Colonic mucosa (tissue), 4 donors: ENCODE measurements at regions not wholly inside any gene's neighbourhood (a gene's known extent, or its start where the extent isn't known, plus 50 kb on each side); places are given as distances from the start of the nearest gene placed in this dataset.

Experiments
- DNase-seq: peaks from one replicate; pipeline ENCODE4 v3.0.0-alpha.2; 2020
- H3K27ac ChIP-seq: fragments of 200-600 bp; one replicate; pipeline ENCODE4 v1.8.0; 2021
- H3K27me3 ChIP-seq: fragments of 200-600 bp; one replicate; pipeline ENCODE4 v1.8.0; 2021
- H3K36me3 ChIP-seq: fragments of 200-600 bp; one replicate; pipeline ENCODE4 v1.8.0; 2021
- H3K4me1 ChIP-seq: fragments of 200-600 bp; one replicate; pipeline ENCODE4 v1.8.0; 2021; ENCODE audit warnings: mild to moderate bottlenecking
- H3K4me3 ChIP-seq: fragments of 200-600 bp; one replicate; pipeline ENCODE4 v1.8.0; 2021
- H3K9ac ChIP-seq, 2 donors: one replicate each; pipeline ENCODE4 v1.7.0; 2013; ENCODE audit warnings: control low read depth in 2 of 2, low read depth in 2 of 2, low read length in 2 of 2
- H3K9me3 ChIP-seq: fragments of 200-600 bp; one replicate; pipeline ENCODE4 v1.8.0; 2021
- intact Hi-C: fragments of 100-400 bp; cut with DNase I; formaldehyde crosslinking; loops from one replicate; pipeline ENCODE4 v1.14.1; 2022
- TF ChIP-seq, protein P1 (sequence below): fragments of 200-600 bp; IDR thresholded peaks from one replicate; pipeline ENCODE4 v1.8.0; 2022; ENCODE audit warnings: antibody characterized with exemption, mild to moderate bottlenecking
- donor health status: healthy.
- donor health status: DM: no; HTN: no; CAD: no.
- donor health status: DM: no; HTN: no; CAD: no.

DNA sequence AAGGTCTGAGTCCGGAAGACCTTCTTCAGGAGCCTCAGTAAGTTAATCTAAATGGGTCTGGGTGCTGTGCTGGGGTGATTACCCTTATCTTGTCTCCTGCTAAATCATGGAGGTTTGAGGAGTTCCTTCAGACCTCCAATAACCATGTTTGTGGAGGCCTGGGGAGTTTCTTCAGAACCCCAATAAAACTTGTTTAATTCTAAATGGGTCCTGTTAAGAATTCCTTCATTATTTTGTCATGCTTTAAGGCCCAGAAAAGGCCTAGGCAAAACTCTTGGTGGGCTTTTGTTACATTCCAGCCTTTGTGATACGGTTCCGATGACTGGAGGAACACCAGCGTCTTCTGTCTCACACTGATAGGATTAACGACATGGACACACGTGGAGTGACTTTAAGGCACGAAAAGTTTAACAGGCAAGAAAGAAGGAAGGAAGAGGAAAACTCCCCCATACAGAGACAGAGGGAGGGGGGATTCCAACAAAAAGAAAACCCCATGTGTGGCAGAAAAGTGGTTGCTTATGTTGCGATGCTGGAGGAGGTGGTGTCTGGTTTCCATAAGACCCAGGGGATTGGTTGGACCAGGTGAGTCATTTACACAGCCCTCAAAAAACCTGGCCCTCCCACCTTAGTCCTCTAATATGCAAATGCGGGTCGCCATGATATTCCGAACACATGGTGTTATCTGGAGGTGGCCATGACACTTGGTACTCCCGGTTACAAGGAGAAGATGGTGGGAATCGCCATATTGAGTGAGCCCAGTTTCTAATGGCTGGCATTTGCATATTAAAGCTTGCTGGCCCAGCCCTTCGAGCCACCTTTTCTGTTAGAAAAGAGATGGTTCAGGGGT lies 72.6 kb upstream of the MFGE8 start:
- no peaks in the 10 kb centered on the region for H3K9me3 ChIP-seq
- no peak overlapping the region for H3K4me3 ChIP-seq
- no peak for DNase-seq
- H3K27ac ChIP-seq: no peak overlapping the region
- no peaks in the 10 kb centered on the region for H3K36me3 ChIP-seq
- TF ChIP-seq, protein P1, sequence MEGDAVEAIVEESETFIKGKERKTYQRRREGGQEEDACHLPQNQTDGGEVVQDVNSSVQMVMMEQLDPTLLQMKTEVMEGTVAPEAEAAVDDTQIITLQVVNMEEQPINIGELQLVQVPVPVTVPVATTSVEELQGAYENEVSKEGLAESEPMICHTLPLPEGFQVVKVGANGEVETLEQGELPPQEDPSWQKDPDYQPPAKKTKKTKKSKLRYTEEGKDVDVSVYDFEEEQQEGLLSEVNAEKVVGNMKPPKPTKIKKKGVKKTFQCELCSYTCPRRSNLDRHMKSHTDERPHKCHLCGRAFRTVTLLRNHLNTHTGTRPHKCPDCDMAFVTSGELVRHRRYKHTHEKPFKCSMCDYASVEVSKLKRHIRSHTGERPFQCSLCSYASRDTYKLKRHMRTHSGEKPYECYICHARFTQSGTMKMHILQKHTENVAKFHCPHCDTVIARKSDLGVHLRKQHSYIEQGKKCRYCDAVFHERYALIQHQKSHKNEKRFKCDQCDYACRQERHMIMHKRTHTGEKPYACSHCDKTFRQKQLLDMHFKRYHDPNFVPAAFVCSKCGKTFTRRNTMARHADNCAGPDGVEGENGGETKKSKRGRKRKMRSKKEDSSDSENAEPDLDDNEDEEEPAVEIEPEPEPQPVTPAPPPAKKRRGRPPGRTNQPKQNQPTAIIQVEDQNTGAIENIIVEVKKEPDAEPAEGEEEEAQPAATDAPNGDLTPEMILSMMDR: no peak
- H3K9ac ChIP-seq: no peak overlapping the region
- intact Hi-C loops: no loop called here
- no peaks in the 10 kb centered on the region for H3K4me1 ChIP-seq
- no peaks in the 10 kb centered on the region for H3K27me3 ChIP-seq

DNA sequence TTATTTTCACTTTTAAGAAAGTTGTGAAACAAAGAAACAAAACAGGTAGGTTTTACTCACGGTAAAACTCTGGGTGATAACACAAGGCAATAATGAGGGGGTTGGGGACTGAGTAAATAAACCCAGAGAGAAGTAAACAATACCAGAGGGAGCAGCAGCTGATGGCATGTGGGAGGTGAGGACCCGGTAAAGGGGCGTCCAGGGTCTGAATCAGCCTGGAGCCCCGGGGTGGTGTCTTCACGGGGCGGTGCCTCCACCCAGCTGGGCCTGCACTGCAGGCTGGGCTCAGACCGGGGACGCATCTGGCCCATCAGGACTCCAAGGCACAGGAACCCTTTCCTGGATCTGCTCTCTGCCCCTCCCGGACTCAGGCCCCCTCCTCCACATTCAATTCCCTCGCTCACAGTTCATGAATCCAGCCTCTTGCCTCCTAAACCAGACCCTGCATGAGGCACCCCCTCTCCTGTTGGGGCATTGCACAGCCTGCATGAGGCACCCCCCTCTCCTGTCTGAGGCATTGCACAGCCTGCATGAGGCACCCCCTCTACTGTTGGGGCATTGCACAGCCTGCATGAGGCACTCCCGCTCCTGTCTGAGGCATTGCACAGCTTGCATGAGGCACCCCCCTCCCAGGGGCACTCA lies 73.9 kb upstream of the MFGE8 start:
- TF ChIP-seq, protein P1: no peak
- no peaks in the 10 kb centered on the region for H3K27me3 ChIP-seq
- no peak overlapping the region for H3K4me3 ChIP-seq
- H3K4me1 ChIP-seq: no peaks in the 10 kb centered on the region
- DNase-seq: no peak
- H3K27ac ChIP-seq: no peak overlapping the region
- H3K36me3 ChIP-seq: no peaks in the 10 kb centered on the region
- H3K9ac ChIP-seq: no peak overlapping the region
- H3K9me3 ChIP-seq: no peaks in the 10 kb centered on the region
- intact Hi-C loops: no loop called here

DNA sequence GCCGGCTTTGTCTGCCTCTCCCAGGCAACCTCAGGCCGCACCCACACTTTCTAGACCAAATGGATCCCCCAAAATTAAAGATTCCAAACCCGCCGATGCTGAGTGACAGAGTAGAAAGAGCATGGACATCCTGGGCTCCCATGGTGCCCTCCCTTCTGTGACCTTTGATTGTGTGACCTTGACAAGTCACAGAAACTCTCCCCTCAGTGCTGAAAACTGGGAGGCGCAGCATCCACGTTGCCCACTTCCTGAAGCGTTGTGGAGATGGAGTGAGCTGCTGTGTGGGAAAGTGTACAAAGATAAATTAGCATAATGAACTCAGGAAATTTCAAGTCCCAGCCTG lies 74.4 kb upstream of the MFGE8 start:
- TF ChIP-seq, protein P1: no peak
- Histone ChIP-seq H3K27me3 (no peaks in the 10 kb centered on the region), H3K4me1 (no peaks in the 10 kb centered on the region), H3K9me3 (no peaks in the 10 kb centered on the region), H3K36me3 (no peaks in the 10 kb centered on the region), H3K4me3 (no peak overlapping the region), H3K27ac (no peak overlapping the region), H3K9ac (no peak overlapping the region)
- intact Hi-C loops: no loop called here
- DNase-seq: no peak

DNA sequence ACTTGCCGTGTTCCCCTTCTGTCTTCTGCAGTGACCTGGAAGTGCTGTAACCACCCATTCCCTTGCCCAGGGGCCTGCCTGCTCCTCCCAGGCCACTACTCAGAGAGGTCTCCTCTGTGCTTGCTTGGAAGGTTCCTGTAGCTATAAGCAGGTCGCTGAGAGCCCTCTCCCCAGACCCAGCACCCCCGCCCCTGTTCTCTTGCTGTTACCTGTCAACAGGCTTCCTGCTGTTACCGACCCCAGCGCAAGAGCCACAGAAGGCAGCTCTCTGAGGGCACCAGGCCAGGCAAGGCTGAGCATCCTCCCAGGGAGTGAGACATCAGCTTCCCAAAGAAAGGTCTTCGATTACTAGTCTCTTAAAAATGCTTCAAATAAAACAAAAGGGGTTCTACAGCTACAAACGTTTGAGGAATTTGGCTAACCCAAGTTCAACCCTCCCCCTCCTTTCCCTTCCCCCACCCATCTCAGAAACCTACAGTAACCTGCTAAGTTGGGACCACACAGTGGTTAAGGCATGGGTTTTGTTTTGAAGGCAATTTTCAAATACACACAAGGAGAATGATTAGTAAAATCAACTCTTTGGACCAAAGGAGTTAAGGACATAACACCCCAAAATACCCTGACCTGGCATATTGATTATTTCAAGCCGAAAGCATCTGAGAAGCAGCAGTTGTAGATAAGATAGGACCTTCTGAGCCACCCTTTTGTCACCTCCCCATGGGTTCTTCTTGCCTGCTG lies 74.9 kb upstream of the MFGE8 start:
- no peaks in the 10 kb centered on the region for H3K9me3 ChIP-seq
- no peaks in the 10 kb centered on the region for H3K4me1 ChIP-seq
- H3K36me3 ChIP-seq: no peaks in the 10 kb centered on the region
- no peak overlapping the region for H3K9ac ChIP-seq
- intact Hi-C loops: no loop called here
- no peak overlapping the region for H3K27ac ChIP-seq
- DNase-seq: no peak
- TF ChIP-seq, protein P1: no peak
- H3K27me3 ChIP-seq: no peaks in the 10 kb centered on the region
- H3K4me3 ChIP-seq: no peak overlapping the region

DNA sequence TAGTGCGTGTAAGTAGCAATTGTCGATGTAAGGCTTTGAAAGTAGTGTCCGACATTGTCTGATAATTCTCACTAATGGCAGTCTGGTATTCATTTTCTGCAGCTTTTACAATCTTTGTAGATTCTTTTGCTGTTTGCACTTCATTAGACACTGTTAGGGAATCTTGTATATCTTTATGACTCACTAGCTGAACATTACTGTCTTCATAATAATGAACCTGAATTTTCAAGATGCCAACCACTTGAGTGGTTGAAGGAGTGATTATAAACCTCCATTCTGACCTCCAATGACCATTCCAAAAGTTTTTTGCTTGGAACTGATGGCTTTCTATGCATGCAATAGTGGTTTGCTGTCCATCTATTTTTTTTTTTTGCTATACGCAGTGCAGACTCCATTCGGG lies 76.4 kb upstream of the MFGE8 start:
- intact Hi-C loops: no loop called here
- TF ChIP-seq, protein P1: no peak
- Histone ChIP-seq H3K27ac (no peak overlapping the region), H3K27me3 (no peaks in the 10 kb centered on the region), H3K4me3 (no peak overlapping the region), H3K4me1 (no peaks in the 10 kb centered on the region), H3K36me3 (no peaks in the 10 kb centered on the region), H3K9me3 (no peaks in the 10 kb centered on the region), H3K9ac (no peak overlapping the region)
- no peak for DNase-seq
